Nucleus accumbens (tissue), 56 donors: ENCODE measurements at regions not wholly inside any gene's neighbourhood (a gene's known extent, or its start where the extent isn't known, plus 50 kb on each side); places are given as distances from the start of the nearest gene placed in this dataset.
"Not testable (repeated sequence)": the region's sequence is repeated elsewhere in the genome, so short reads cannot be mapped to it uniquely, and the experiment has no call there.

Experiments
- DNase-seq, 56 donors: peaks; one replicate each; lab custom pipeline; 2025; lab: John Stamatoyannopoulos, UW

GRCh38 chr5:124890442-124890841, 144.0 kb upstream of the ZNF608 start:
- DNase-seq, result not testable (repeated sequence)

GRCh38 chr5:124891179-124891578, 144.7 kb upstream of the ZNF608 start:
- DNase-seq, result no peak

- no peak for DNase-seq
Observed at GRCh38 chr5:124892185-124892848, 145.9 kb upstream of the ZNF608 start.

- no peak for DNase-seq
Observed at GRCh38 chr5:124894541-124894940, 148.1 kb upstream of the ZNF608 start.

GRCh38 chr5:124895236-124895635, 148.8 kb upstream of the ZNF608 start:
- no peak for DNase-seq

- DNase-seq, result no peak
Observed at GRCh38 chr5:124901081-124901480, 154.6 kb upstream of the ZNF608 start.

- DNase-seq, result peak in 2 of 56 donors; percentile 8 to 27
Observed at GRCh38 chr5:124902097-124902821, 155.8 kb upstream of the ZNF608 start.

GRCh38 chr5:124905256-124906130, 159.1 kb upstream of the ZNF608 start:
- DNase-seq, result no peak

- peak in 49 of 56 donors; percentile 13 to 91 (median 63) for DNase-seq
Observed at GRCh38 chr5:124906339-124907097, 160.1 kb upstream of the ZNF608 start.

- DNase-seq, result no peak
Observed at GRCh38 chr5:124907098-124907644, 160.7 kb upstream of the ZNF608 start.

GRCh38 chr5:124908581-124909451, 162.4 kb upstream of the ZNF608 start:
- no peak for DNase-seq

- DNase-seq, result no peak
Observed at GRCh38 chr5:124909734-124910133, 163.3 kb upstream of the ZNF608 start.

GRCh38 chr5:124910354-124911016, 164.0 kb upstream of the ZNF608 start:
- DNase-seq, result no peak

GRCh38 chr5:124912638-124913328, 166.3 kb upstream of the ZNF608 start:
- peak in 14 of 56 donors; percentile 8 to 38 (median 24) for DNase-seq

GRCh38 chr5:124913329-124913653, 166.9 kb upstream of the ZNF608 start:
- no peak for DNase-seq

GRCh38 chr5:124916313-124916712, 169.9 kb upstream of the ZNF608 start:
- DNase-seq, result not testable (repeated sequence)

GRCh38 chr5:124918618-124919017, 172.2 kb upstream of the ZNF608 start:
- DNase-seq, result no peak

GRCh38 chr5:124919076-124919475, 172.6 kb upstream of the ZNF608 start:
- DNase-seq, result no peak
